Stimulated activated memory B cell treated with anti-CD40 and anti-IgM and Interleukin-4, amounts not matched to agents 10 μg/mL and 1 μg/mL and 100 μg/mL, for 72 hours (primary cell): ENCODE measurements at regions not wholly inside any gene's neighbourhood (a gene's known extent, or its start where the extent isn't known, plus 50 kb on each side); places are given as distances from the start of the nearest gene placed in this dataset.
A peak's percentile ranks its signal among the peaks of the same experiment; 100 is the strongest.
"Not testable (repeated sequence)": the region's sequence is repeated elsewhere in the genome, so short reads cannot be mapped to it uniquely, and the experiment has no call there.

Source experiments
- ATAC-seq: fragments of 150-1000 bp; cut with Tn5 transposase; 2 replicates; pipeline ENCODE4 v1.10.0; 2021
- H3K27ac Mint-ChIP-seq: one replicate; pipeline ENCODE4 v1.8.0; 2022; ENCODE audit warnings: mild to moderate bottlenecking, mixed read lengths
- H3K27me3 Mint-ChIP-seq: one replicate; pipeline ENCODE4 v1.8.0; 2022; ENCODE audit warnings: mixed read lengths
- H3K36me3 Mint-ChIP-seq: one replicate; pipeline ENCODE4 v1.8.0; 2022; ENCODE audit warnings: mixed read lengths
- H3K4me1 Mint-ChIP-seq: one replicate; pipeline ENCODE4 v1.8.0; 2022; ENCODE audit warnings: mixed read lengths
- H3K4me3 Mint-ChIP-seq: one replicate; pipeline ENCODE4 v1.8.0; 2022; ENCODE audit warnings: mild to moderate bottlenecking, moderate library complexity, mixed read lengths
- H3K9me3 Mint-ChIP-seq: one replicate; pipeline ENCODE4 v1.8.0; 2022; ENCODE audit warnings: mixed read lengths

DNA sequence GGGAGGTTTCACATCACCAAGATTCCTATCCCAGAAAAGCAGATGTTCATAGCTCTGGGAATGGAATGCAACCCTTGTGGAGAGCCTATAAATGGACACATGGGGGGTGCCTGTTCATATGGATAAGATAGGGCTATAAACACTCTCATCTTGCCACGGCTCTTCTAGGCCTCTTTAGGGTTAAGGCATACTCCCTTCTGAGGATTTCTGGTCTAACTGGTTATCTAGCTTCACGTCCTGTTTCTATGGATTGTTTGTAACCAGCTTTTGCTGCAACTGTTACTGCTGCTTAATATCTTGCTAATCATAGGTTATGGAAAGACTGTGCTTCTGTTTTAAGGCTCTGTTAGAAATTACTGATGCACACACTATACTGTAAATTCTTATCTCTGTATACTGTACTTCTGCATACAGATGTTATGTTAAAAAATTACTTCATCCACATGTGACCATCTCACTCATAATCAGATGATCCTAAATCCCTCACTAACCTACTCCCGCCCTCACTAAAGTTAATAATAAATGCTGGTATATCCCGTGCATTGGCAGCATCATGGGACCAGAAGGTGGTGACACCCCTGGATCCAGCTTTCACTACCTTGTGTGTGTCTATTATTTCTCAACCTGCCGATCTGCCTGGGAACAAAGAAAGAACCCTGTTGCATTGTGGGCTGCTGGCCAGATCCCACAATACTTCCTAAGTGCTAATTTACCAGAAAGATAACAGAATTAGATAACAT is 68.7 kb downstream of the PRKAB2 start:
- H3K27ac Mint-ChIP-seq, H3K4me1 Mint-ChIP-seq, H3K4me3 Mint-ChIP-seq, ATAC-seq, H3K9me3 Mint-ChIP-seq, H3K36me3 Mint-ChIP-seq: not testable (repeated sequence)
- peaks cover 33% of the 10 kb centered on the region for H3K27me3 Mint-ChIP-seq

DNA sequence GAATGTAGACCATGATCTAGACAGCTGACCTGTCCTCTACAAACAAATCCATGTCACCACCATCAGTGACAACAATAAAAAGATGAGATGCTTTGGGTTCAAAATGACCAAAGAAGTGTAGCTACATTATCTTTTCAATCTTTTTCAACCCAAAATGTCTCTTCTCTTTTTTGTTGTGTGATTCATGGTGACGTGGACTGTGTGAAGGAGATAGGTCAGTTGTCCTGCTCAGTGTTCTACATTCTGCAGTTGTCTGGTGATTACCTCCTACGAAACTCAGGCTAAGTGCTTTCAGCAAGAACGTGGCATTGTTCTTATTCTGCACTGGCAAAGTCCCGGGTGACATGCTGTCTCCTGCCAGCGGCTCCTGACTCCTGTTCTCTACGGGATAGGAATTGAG is 73.1 kb downstream of the PRKAB2 start:
- Mint-ChIP-seq H3K9me3 (no peaks in the 10 kb centered on the region), H3K36me3 (no peaks in the 10 kb centered on the region), H3K27me3 (peaks cover 28% of the 10 kb centered on the region), H3K4me1 (peaks cover 6% of the 10 kb centered on the region), H3K4me3 (no peak overlapping the region), H3K27ac (no peak overlapping the region)
- no peak for ATAC-seq

- not testable (repeated sequence) for ATAC-seq, H3K4me3 Mint-ChIP-seq, H3K36me3 Mint-ChIP-seq, H3K9me3 Mint-ChIP-seq, H3K4me1 Mint-ChIP-seq, H3K27ac Mint-ChIP-seq
- H3K27me3 Mint-ChIP-seq = peaks cover 28% of the 10 kb centered on the region
These were observed 73.8 kb downstream of the PRKAB2 start for GRCh38 chr1:147098338-147098973.

- H3K36me3 Mint-ChIP-seq = no peaks in the 10 kb centered on the region
- ATAC-seq = no peak
- H3K4me1 Mint-ChIP-seq = no peaks in the 10 kb centered on the region
- H3K9me3 Mint-ChIP-seq = no peaks in the 10 kb centered on the region
- H3K27ac Mint-ChIP-seq = no peak overlapping the region
- peaks cover 26% of the 10 kb centered on the region for H3K27me3 Mint-ChIP-seq
- H3K4me3 Mint-ChIP-seq = no peak overlapping the region
These were observed 76.6 kb downstream of the PRKAB2 start for GRCh38 chr1:147095691-147096090.

GRCh38 chr1:147091801-147092200 is 80.5 kb downstream of the PRKAB2 start:
- no peak overlapping the region for H3K4me3 Mint-ChIP-seq
- H3K9me3 Mint-ChIP-seq = no peaks in the 10 kb centered on the region
- no peak overlapping the region for H3K27ac Mint-ChIP-seq

GRCh38 chr1:147089457-147089856 is 82.8 kb downstream of the PRKAB2 start:
- H3K27me3 Mint-ChIP-seq = peaks cover 8% of the 10 kb centered on the region
- H3K9me3 Mint-ChIP-seq = no peaks in the 10 kb centered on the region

More at GRCh38 chr1:147091801-147092200, 80.5 kb downstream of the PRKAB2 start:
- no peaks in the 10 kb centered on the region for H3K36me3 Mint-ChIP-seq
- ATAC-seq = no peak
- H3K4me1 Mint-ChIP-seq = no peaks in the 10 kb centered on the region
- peaks cover 8% of the 10 kb centered on the region for H3K27me3 Mint-ChIP-seq

GRCh38 chr1:147086129-147086528 is 86.1 kb downstream of the PRKAB2 start:
- H3K36me3 Mint-ChIP-seq = no peaks in the 10 kb centered on the region
- H3K4me1 Mint-ChIP-seq = peaks cover 26% of the 10 kb centered on the region
- no peak overlapping the region for H3K27ac Mint-ChIP-seq
- H3K4me3 Mint-ChIP-seq = no peak overlapping the region
- H3K9me3 Mint-ChIP-seq = no peaks in the 10 kb centered on the region
- H3K27me3 Mint-ChIP-seq = peaks cover 15% of the 10 kb centered on the region
- ATAC-seq = no peak

More at GRCh38 chr1:147089457-147089856, 82.8 kb downstream of the PRKAB2 start:
- no peak for ATAC-seq
- Mint-ChIP-seq H3K4me3 (no peak overlapping the region), H3K27ac (no peak overlapping the region), H3K36me3 (no peaks in the 10 kb centered on the region), H3K4me1 (peaks cover 7% of the 10 kb centered on the region)

DNA sequence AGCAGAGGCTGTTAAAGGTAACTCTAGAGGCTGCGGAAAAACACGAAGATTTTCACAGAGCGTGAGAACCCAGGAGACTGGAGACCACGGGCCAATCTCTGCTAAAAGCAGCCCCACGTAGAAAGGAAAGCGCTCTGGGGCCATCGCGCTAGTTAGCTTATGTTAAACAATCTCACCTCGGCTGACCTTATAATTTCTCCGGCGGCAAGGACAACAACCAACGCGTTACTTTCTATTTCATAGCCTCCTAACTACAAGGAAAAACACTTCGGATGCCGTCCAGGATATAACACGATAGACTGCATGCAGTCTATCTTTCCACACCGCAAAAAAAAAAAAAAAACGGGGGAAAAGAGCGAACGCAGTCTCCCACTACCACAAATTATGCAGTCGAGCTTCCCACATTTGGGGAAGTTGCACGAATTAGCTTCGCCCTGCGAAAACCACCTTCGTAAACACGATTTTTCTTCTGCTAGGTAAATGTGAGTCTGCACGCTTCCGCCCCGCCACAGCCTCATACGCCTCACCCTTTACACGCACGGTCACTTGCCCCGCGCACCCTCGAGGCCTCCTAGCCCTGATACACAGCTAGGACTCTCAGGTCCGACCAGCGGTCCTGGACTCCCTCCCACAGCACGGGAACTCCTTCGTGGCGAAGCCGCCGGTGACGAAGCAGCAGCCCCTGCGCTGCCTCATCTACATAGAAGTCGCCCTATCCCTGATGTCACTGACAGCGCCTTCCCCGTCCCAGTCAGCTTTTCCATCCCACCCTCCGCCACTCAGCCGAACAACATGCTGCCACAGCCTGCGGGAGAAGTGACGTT is 87.8 kb downstream of the PRKAB2 start:
- H3K9me3 Mint-ChIP-seq = no peaks in the 10 kb centered on the region
- peak overlapping the region; percentile 89 for H3K4me3 Mint-ChIP-seq
- H3K27me3 Mint-ChIP-seq = peaks cover 32% of the 10 kb centered on the region
- peak overlapping the region; percentile 100 for H3K27ac Mint-ChIP-seq
- ATAC-seq = peak; percentile 90
- peaks cover 43% of the 10 kb centered on the region for H3K4me1 Mint-ChIP-seq
- H3K36me3 Mint-ChIP-seq = no peaks in the 10 kb centered on the region

DNA sequence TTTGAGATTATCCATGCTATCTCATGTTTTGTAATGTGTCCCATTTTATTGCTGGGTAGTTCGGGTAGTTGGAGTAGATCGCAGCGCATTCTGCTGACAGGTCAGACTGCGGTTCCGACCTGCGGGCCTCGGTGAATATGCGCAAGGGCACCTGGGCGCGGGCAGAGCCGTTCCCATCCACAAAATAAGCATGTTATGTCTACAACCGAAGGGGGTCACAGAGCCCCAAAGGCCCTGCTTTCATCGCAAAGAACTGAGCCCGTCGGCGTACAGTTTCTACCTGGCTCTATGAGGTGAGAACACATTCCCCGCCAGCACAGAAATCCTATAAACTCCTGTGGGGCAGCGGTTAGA is 88.4 kb downstream of the PRKAB2 start:
- Mint-ChIP-seq H3K4me3 (peak overlapping the region; percentile 89), H3K36me3 (no peaks in the 10 kb centered on the region), H3K9me3 (no peaks in the 10 kb centered on the region), H3K4me1 (peaks cover 49% of the 10 kb centered on the region), H3K27me3 (peaks cover 38% of the 10 kb centered on the region), H3K27ac (peak overlapping the region; percentile 100)
- no peak for ATAC-seq

- Mint-ChIP-seq H3K4me1 (peaks cover 59% of the 10 kb centered on the region), H3K36me3 (no peaks in the 10 kb centered on the region), H3K27ac (peak overlapping the region; percentile 85), H3K27me3 (peaks cover 56% of the 10 kb centered on the region), H3K9me3 (no peaks in the 10 kb centered on the region), H3K4me3 (peak overlapping the region; percentile 87)
- ATAC-seq = no peak
These were observed 91.4 kb downstream of the PRKAB2 start for GRCh38 chr1:147080671-147081394.

DNA sequence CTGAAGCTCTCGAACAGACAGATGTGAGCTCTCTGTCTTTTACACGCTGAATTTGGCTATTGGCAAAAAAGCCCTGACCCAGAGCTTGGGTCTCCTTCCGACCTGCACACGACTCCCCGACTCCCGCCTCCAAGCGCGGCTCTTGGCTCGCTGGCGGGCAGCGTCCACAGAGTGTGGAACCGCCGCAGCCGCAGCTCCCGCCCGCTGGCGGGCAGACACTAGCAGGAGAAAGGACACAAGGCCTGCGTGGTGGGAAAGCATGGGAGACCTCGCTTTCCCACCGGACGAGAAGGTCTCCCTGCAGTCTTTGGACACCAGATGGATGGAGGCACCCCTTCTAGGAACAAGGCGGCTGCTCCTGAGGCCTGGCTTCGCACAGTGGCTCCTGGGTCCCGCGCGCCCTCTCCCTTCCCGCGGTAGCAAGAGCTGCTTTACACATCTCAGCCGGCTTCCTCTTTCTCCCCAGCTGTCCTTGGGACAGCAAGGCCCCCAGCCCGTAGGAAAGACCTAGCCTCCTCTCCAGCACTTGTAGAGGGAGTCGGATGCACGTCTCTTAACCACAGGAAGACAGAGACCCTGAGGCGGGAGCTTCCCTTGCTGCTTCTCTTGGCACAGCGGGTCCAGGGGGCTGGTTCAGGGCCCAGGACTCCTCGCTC is 92.1 kb downstream of the PRKAB2 start:
- peak overlapping the region; percentile 87 for H3K4me3 Mint-ChIP-seq
- no peaks in the 10 kb centered on the region for H3K9me3 Mint-ChIP-seq
- H3K4me1 Mint-ChIP-seq = peaks cover 58% of the 10 kb centered on the region
- H3K36me3 Mint-ChIP-seq = no peaks in the 10 kb centered on the region
- no peak for ATAC-seq
- peak overlapping the region; percentile 85 for H3K27ac Mint-ChIP-seq
- peaks cover 63% of the 10 kb centered on the region for H3K27me3 Mint-ChIP-seq

DNA sequence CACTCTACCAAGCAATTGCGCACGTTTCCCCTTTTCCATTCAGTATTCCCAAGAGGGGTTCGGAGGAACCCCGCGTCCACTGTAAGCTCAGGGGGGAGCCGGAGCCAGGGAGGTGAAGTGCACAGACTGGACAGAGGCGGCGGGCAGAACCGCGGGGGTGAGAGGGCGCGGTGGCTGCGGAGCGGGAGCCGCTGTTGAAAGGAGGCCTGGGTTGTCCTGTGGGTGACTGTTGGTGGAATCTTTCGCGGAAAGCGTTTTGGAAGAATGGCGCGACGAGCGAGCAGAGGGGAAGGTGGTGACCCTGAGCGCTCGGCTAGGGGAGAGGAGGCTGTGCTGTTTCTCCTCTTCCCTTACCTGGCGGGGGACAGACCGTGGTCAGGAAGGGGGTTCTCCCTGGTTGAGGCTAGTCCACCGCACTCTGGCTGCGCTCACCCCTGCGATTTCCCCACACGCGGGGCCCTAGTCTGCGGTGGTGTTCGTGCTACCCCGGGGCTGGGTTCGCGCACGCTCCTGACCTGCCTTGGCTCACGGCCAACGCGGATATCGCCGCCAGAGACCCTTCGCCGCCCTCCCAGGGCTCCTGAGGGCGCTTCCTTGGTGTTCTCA is 92.8 kb downstream of the PRKAB2 start:
- peaks cover 69% of the 10 kb centered on the region for H3K27me3 Mint-ChIP-seq
- no peak for ATAC-seq
- H3K4me1 Mint-ChIP-seq = peaks cover 52% of the 10 kb centered on the region
- H3K9me3 Mint-ChIP-seq = no peaks in the 10 kb centered on the region
- H3K36me3 Mint-ChIP-seq = no peaks in the 10 kb centered on the region
- H3K27ac Mint-ChIP-seq = peak overlapping the region; percentile 85
- peak overlapping the region; percentile 87 for H3K4me3 Mint-ChIP-seq

GRCh38 chr1:147078606-147079399 is 93.5 kb downstream of the PRKAB2 start:
- Mint-ChIP-seq H3K27me3 (peaks cover 76% of the 10 kb centered on the region), H3K36me3 (no peaks in the 10 kb centered on the region), H3K4me1 (peaks cover 49% of the 10 kb centered on the region), H3K27ac (peak overlapping the region; percentile 85), H3K4me3 (peak overlapping the region; percentile 87), H3K9me3 (no peaks in the 10 kb centered on the region)
- no peak for ATAC-seq
